ENCODE measurements at regions not wholly inside any gene's neighbourhood (a gene's known extent, or its start where the extent isn't known, plus 50 kb on each side); places are given as distances from the start of the nearest gene placed in this dataset.

DNA sequence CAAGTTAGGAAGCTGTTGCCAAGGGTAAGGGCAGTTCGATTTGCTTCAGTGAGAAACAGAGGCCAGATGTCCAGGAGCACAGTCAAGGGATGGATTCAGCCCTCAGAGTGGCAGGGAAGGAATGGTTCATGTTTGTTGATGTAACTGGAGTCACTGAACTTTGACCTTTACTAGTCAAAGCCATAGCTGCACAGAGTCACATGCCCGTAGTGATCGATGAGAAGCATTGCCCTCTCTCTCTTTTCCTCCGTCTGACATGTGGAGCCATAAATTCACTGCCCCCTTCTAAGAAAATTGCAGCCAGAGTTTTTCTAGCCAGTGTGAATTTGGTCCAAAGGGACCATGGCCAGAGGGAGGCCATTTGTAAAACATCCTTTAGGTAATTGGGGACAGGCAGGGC, 124.1 kb upstream of the MTNR1B start:
- no peak for TF ChIP-seq TAF1 (IDR thresholded peaks at IDR 0.05; ENCODE audit: low read depth)
- TF ChIP-seq, protein P1, sequence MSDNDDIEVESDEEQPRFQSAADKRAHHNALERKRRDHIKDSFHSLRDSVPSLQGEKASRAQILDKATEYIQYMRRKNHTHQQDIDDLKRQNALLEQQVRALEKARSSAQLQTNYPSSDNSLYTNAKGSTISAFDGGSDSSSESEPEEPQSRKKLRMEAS (IDR thresholded peaks at IDR 0.05), result no peak
- TF ChIP-seq NFIC (IDR thresholded peaks at IDR 0.05), result no peak
- TF ChIP-seq EP300 (IDR thresholded peaks at IDR 0.05; ENCODE audit: borderline replicate concordance), result no peak
- no peak for TF ChIP-seq TEAD4 (IDR thresholded peaks at IDR 0.05)
- TF ChIP-seq TCF12 (IDR thresholded peaks at IDR 0.05; ENCODE audit: low read depth), result no peak
- TF ChIP-seq RAD21 (IDR thresholded peaks at IDR 0.05; ENCODE audit: low read depth), result no peak
- no peak for TF ChIP-seq YY1 (IDR thresholded peaks at IDR 0.05; ENCODE audit: low read depth)
- TF ChIP-seq, protein P2, sequence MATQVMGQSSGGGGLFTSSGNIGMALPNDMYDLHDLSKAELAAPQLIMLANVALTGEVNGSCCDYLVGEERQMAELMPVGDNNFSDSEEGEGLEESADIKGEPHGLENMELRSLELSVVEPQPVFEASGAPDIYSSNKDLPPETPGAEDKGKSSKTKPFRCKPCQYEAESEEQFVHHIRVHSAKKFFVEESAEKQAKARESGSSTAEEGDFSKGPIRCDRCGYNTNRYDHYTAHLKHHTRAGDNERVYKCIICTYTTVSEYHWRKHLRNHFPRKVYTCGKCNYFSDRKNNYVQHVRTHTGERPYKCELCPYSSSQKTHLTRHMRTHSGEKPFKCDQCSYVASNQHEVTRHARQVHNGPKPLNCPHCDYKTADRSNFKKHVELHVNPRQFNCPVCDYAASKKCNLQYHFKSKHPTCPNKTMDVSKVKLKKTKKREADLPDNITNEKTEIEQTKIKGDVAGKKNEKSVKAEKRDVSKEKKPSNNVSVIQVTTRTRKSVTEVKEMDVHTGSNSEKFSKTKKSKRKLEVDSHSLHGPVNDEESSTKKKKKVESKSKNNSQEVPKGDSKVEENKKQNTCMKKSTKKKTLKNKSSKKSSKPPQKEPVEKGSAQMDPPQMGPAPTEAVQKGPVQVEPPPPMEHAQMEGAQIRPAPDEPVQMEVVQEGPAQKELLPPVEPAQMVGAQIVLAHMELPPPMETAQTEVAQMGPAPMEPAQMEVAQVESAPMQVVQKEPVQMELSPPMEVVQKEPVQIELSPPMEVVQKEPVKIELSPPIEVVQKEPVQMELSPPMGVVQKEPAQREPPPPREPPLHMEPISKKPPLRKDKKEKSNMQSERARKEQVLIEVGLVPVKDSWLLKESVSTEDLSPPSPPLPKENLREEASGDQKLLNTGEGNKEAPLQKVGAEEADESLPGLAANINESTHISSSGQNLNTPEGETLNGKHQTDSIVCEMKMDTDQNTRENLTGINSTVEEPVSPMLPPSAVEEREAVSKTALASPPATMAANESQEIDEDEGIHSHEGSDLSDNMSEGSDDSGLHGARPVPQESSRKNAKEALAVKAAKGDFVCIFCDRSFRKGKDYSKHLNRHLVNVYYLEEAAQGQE (IDR thresholded peaks at IDR 0.05; ENCODE audit: low read depth), result no peak
- no peak for TF ChIP-seq ZBTB7A (IDR thresholded peaks at IDR 0.05; ENCODE audit: low read depth)
